Left hindlimb (tissue), 1 donor: ENCODE measurements at regions not wholly inside any gene's neighbourhood (a gene's known extent, or its start where the extent isn't known, plus 50 kb on each side); places are given as distances from the start of the nearest gene placed in this dataset.

ENCODE experiments used
- DNase-seq: peaks from one replicate; pipeline ENCODE4 v3.0.0-alpha.2; 2018

DNA sequence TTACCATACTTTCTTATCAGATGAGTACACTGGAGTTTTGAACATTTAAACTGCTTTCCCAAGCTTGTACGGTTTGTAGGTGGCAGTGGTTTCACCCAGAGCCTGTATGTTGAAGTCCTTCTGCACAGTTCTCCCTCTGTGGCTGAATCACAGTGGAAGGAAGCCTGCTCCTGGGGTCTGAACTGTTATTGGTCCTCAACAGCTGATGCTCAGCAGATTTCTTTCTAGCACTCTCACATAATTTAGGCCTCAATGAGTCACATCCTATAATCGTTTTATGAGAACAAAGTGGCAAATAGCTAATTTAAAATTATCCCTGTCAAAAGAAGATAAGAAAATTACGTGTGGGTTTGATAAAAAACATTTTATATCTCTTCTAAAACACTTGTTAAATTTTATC, 229.7 kb downstream of the TLE4 start:
- DNase-seq: no peak

GRCh38 chr9:79800578-79800977, 228.8 kb downstream of the TLE4 start:
- DNase-seq: no peak

DNA sequence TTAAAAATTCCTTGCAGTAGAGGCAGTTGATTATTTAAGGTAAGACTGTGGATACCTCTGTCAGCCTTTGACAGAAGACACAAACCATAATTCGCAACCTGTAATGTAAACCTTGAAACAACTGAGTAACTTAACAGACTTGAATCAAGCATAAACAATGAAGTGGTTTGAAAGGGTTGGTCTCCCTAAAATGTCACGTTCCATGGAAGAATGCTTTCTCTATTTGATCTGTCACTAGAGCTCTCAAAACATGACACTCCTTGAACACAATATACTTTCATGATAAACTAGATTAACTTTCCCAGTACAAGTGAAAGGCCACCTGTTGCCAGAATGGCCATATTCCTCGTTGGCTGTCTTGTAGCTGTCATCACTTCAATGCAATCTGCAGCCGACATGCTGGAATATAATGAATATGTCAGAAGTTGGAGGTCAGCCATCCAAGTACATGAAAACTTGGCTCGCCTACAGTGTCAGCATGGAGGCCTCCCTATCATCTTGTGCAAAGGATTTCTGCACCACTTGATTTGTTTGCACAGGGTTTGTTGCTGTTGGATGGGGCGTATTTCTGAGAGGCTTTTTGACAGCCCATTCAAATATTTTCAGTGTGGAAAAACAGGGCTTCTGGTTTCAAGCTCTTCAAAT, 228.0 kb downstream of the TLE4 start:
- DNase-seq: peak; percentile 47

- no peak for DNase-seq
Observed at GRCh38 chr9:79798450-79798849, 226.7 kb downstream of the TLE4 start.

DNA sequence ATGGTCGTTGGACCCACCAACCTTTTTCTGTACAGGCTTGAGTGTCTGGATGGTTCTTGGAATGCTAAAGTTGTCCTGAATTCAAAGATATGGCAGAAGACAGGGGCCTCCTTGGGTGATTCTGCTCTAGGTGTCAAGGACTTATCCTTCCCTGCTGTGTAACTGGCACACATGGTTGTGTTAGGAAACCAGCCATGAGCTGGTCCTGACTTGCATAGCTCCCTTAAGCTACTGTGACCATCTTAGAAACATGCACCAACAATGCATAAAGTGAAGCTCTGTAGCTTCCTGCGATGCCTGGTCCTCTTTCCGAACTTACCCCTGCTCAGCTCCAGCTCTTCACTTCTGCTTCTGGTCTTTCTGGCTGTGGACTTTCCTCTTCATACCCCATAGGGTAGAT, 224.6 kb downstream of the TLE4 start:
- DNase-seq: no peak

- no peak for DNase-seq
Observed at GRCh38 chr9:79788662-79789061, 216.9 kb downstream of the TLE4 start.

DNA sequence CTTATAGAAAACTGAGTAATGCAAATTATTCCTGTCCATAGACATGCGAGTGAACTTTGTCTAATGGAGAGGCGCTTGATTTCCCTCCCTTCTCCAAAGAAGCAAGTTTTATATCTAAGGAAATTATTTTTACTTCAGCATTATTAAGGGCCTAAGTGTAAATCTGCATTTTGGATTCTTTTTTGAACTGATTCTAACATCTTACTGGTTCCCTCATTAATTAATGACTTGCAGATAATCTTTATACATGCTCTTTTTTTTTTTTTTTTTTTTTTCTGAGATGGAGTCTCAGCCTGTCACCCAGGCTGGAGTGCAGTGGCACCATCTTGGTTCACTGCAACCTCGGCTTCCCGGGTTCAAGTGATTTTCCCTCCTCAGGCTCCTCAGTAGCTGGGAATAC, 209.5 kb downstream of the TLE4 start:
- no peak for DNase-seq

GRCh38 chr9:79780559-79780958, 208.8 kb downstream of the TLE4 start:
- no peak for DNase-seq

DNA sequence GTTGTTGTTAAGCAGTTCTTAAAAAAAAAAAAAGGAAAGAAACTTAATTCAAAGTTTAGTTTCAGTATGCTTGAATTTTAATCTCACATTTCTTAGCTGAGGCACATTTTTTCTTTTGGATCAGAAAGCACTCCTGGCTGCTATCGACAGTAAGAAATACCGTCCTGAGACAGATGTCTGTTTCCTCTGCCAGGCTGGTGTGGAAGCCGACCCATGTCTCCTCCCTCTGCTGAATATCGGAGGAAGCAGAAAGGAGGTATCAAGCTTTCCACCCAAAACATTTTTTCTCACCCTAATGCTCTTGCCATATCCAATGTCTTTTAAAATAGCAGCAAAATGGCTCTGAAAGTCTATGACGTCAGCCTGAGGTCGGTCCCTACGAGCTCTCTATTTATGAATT, 208.1 kb downstream of the TLE4 start:
- no peak for DNase-seq

GRCh38 chr9:79778581-79778980, 206.8 kb downstream of the TLE4 start:
- no peak for DNase-seq

GRCh38 chr9:79776581-79776980, 204.8 kb downstream of the TLE4 start:
- DNase-seq: no peak
